ENCODE measurements at regions not wholly inside any gene's neighbourhood (a gene's known extent, or its start where the extent isn't known, plus 50 kb on each side); places are given as distances from the start of the nearest gene placed in this dataset.
"Not testable (repeated sequence)": the region's sequence is repeated elsewhere in the genome, so short reads cannot be mapped to it uniquely, and the experiment has no call there.

- no peak for DNase-seq (ENCODE audit: low read depth, low spot score)
Measured at GRCh38 chr6:141580988-141581552, 551.7 kb upstream of the GJE1 start.

- DNase-seq (ENCODE audit: low read depth, low spot score): no peak
Measured at GRCh38 chr6:141580131-141580530, 552.6 kb upstream of the GJE1 start.

GRCh38 chr6:141576751-141577150 is 556.0 kb upstream of the GJE1 start:
- no peak for DNase-seq (ENCODE audit: low read depth, low spot score)

DNA sequence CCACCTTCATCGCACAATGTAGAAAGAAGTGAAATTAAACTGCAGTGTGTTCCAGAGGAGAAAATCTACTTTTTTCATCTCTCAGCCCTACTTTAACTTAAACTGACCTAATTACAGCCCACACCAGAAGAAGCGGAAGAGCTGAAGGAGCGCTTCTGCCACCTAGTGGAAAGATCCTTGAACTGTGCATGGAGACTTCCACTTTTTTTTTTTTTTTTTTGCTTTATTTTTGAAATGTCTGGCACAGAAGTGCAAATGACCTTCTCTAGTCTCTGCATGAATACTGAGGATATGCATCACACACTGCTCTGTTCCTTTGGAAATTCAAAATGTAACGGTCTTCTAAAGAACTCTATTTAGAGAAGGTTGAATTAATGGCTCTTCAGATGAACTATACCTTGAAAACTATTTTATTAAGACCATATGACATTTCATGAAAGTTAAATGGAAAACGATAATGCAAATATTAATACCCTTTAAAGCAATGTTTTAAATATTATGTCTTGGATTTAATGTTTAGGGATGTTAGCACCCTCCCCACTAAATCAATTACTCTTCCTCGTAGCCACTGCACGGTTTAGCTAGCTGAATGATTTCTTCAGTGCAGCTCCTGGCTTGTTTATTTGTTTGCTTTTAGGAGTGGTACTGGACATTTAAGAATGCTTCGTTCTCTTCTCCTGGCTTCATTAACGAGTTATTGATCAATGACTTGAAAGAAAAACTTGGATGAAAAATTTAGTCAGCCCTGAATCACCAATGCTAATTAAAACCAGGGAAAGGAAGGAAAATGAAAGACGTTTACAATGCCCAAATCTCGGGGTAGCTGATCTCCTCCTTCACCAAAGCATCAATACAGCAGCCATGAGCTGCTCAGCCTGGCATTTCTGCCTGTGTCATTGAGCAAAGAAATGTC is 569.6 kb upstream of the GJE1 start:
- peak; percentile 85 for DNase-seq (ENCODE audit: low read depth, low spot score)

- no peak for DNase-seq (ENCODE audit: low read depth, low spot score)
Measured at GRCh38 chr6:141562186-141562811, 570.4 kb upstream of the GJE1 start.

DNA sequence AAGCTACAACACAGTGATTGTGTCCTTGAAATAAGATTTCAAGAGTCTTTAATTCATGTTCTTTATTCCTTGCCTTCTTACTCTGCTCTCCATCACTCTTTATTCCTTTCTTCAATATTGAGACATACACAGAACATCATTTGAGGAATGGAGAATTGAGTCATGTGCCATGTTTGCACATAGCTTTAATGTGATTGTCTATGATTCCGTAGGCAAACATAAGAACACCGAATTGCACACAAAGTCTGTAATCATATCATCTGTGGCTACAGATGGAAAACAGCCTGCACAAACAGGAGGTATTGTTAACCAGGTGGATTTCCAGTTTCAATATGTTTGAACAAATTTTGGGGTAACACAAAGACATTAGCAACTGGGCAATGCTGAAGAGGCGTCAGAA is 571.6 kb upstream of the GJE1 start:
- no peak for DNase-seq (ENCODE audit: low read depth, low spot score)

- DNase-seq (ENCODE audit: low read depth, low spot score): peak; percentile 95
Measured at GRCh38 chr6:141552463-141552862, 580.3 kb upstream of the GJE1 start.

GRCh38 chr6:141552031-141552430 is 580.7 kb upstream of the GJE1 start:
- no peak for DNase-seq (ENCODE audit: low read depth, low spot score)

GRCh38 chr6:141551318-141551717 is 581.4 kb upstream of the GJE1 start:
- no peak for DNase-seq (ENCODE audit: low read depth, low spot score)

DNA sequence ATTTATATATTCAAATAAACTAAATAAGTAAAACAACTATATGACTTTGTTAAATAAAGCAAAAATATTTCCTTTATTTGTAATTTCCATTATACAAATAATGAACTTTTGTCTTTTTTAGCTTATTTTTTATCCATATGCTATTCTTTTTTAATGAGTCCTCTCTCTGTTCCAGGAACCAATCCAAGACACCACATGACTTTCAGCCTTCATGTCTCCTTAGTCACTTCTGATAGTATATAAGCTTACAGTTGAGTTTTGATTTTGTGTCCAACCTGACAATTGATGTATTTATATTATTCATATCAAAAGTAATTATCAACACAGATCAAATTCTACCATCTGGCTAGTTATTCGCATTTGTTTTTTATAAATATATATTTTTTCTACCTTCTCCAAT is 582.3 kb upstream of the GJE1 start:
- DNase-seq (ENCODE audit: low read depth, low spot score): no peak

DNA sequence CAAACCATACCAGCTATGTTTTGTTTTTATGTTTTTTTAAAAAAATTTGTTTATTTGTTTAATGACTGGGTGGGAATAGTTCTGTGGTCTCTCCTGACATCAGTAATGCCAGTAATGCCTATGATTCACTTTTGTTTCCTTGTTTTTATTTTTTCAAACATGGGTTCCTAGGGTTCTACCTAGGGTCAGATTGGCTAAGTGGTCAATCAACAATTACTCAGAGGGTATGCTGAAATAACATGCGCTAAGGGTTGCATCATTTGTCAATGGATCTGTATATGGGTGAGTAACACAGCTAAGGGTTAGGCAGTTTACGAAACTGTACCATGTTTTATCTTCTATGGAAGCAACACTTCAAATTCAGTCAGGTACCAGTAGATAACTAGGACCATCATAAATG is 583.8 kb upstream of the GJE1 start:
- no peak for DNase-seq (ENCODE audit: low read depth, low spot score)

DNA sequence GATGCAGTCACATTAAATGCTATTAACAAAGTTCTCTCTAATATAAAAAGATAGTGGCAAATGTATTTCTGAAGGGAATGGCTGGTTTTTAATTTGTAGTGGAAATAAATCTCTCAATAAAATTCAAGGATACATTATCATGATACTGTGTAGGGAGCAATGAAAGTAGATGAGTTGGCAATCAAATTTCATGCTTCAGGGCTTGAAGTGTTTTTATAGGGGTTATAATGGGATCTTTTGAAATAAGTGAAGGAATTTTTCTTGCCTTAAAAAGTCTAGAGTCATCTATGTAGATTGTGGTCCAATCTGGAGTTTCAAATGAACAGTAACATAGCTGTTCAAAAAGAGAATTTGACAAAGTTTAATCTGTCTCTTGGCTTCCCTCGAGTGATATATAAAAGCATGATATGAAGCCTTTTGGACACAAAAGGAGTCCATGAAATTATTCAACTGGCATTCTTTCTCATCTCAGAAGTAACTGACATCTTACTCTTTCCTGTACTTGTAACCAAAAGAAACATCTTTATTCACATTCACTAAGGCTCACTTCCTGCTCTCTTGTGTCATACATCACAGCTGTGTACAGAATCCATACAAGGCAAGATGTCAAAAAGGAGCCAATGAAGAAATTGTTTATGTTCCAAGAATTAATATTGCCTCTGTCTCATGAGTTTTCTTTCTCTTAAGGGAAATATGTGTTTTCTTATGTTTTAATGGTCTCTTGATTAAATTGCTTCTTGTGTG is 591.0 kb upstream of the GJE1 start:
- DNase-seq (ENCODE audit: low read depth, low spot score): no peak

DNA sequence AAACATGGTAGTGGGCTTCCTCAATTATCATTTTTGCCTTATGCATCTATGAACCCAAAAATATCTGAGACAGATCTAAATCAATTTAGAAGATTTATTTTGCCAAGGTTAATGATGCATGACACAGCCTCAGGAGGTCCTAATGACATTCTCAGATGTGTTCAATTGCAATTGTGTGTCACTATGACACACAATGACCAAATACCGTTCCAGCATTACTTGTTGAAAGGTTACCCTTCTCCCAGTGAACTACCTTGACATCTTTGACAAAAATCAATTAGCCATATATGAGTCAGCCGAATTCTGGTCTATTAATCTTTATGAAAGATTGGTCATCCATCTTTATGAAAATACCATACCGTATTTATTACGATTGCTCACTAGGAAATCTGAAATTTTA is 592.5 kb upstream of the GJE1 start:
- DNase-seq (ENCODE audit: low read depth, low spot score): no peak

DNA sequence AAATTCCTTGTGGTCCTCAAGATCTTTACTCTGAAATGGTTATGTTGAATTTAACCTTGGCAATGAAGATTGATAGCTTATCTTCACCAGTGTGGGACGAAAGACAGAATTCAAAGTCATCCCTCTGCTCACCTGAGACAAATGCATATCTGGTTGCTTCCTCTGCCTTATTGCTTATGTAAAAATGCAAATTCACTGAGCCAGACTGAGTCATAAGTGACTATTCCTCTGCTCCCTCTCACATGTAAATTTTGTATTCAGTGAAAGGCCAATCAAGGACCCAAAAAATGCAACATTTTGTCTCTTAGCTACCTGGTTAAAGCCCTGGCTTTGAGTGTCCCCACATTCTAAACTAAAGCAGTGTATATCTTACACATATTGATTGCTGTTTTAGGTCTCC is 593.1 kb upstream of the GJE1 start:
- DNase-seq (ENCODE audit: low read depth, low spot score): no peak

DNA sequence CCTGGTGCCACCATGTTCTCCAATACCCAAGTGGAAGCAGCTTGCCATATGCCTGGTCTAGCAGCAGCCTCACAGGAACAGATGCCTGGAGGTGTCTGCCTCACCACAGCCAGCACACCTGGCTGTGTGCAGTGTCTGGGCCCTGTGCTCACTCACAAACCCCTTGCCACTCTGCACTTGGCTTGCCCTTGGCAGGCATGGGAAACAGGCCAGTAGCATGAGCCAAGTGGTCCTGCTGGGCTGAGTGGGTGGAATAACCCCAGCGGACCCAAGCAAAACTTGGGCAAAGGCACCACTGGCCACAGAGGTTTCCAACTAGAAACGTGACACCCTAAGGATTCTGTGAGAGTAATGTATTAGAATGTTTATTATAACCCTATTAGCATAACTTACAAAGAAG is 600.5 kb upstream of the GJE1 start:
- no peak for DNase-seq (ENCODE audit: low read depth, low spot score)

DNA sequence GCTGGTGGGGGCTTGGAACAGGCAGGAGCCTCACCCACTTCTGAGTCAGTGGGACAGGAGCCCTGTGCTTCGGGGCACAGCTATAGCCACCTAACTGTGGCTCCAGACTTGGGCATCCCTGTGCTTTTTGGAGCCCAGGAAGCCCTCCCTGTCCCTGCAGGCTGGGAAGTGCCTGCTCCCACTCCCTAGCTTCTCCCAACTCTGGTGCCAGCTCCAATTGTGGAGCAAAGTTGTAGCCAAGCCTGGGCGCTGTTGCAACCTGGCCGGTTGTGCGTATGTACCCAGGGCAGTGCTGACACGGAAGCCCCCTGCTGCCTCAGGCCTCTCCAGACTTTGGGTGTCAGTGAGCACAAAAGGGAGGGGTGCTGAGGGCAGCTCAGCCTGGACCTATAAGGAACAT is 601.7 kb upstream of the GJE1 start:
- no peak for DNase-seq (ENCODE audit: low read depth, low spot score)

DNA sequence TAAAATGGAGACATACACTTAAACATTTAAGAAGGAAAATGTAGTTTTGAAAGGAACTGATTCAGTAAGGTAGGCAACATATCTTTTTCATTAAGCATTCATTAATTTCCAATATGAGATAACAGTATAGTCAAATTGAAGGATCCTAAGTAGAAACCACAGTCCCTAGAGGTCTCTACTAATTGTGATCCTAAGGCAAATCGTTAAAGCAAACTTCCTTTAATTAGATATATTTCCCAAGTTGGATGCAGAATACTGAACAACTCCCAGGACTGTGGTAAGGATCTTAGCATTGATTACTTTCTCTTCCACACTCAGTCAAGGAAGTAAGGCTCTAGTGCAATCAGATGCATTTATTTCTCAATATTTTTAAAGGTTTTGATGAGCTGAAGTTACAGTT is 604.1 kb upstream of the GJE1 start:
- no peak for DNase-seq (ENCODE audit: low read depth, low spot score)

DNA sequence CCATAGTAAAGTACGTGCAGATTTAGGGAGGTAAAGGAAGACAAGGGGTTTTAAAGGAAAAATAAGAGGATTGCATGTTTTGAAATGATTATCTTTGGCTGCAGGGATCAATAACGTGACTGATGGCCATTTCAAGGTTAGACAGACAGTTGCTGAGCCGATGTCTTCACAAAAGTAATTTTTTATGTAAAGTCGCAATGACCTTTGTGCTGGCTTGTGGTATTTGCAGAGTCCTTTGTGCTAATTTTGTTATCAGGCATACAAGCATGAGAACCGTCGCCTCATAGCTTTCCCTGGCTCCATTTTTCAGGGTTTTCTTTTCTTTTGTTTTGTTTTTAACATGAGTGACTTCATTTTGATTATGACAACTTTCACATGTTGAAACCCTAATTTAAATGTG is 605.7 kb upstream of the GJE1 start:
- no peak for DNase-seq (ENCODE audit: low read depth, low spot score)

GRCh38 chr6:141521440-141521839 is 611.3 kb upstream of the GJE1 start:
- DNase-seq (ENCODE audit: low read depth, low spot score): no peak

DNA sequence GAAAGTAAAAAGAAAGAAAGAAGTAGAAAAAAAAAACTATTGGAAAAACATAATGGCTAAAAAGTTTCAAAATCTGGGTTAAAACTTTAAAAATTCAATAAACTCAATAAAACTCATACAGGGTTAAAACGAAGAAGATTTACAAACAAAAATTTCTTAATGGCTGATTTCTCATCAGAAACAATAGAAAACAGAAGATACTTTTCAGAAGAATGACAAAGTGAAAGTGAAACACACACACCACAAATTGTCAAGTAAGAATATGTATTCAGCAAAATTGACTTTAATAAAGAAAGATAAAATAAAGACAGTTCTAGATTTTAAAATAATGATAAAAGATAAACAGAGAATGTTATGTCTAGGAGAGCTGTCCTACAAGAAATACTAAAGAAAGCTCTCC is 618.9 kb upstream of the GJE1 start:
- DNase-seq (ENCODE audit: low read depth, low spot score): no peak

- DNase-seq (ENCODE audit: low read depth, low spot score): no peak
Measured at GRCh38 chr6:141510803-141511202, 621.9 kb upstream of the GJE1 start.

DNA sequence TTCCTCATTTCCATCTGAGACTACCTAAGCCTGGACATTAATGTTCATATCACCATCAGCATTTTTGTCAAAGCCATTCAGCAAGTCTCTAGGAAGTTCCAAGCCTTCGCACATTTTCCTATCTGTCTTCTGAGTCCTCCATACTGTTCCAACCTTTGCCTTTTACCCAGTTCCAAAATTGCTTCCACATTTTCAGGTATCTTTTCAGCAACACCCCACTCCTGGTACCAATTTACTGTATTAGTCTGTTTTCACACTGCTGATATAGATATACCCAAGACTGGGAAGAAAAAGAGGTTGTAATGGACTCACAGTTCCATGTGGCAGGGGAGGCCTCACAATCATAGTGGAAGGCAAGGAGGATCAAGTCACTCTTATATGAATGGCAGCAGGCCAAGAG is 626.7 kb upstream of the GJE1 start:
- not testable (repeated sequence) for DNase-seq (ENCODE audit: low read depth, low spot score)

All from pulmonary artery endothelial cell (primary cell).